H1 (cell line): ENCODE measurements at regions not wholly inside any gene's neighbourhood (a gene's known extent, or its start where the extent isn't known, plus 50 kb on each side); places are given as distances from the start of the nearest gene placed in this dataset.

ENCODE experiments used
- CTCF ChIA-PET: fragments of 300-600 bp; sonication (Branson Sonifier 250); formaldehyde crosslinking; loops from one replicate; lab custom pipeline; 2021; ENCODE audit not compliant: partially characterized antibody; lab: Charles Lee
- POLR2A ChIA-PET: fragments of 300-600 bp; sonication (Branson Sonifier 250); formaldehyde crosslinking; loops from one replicate; lab custom pipeline; 2021; ENCODE audit warnings: inconsistent platforms; ENCODE audit not compliant: partially characterized antibody; lab: Charles Lee
- DNase-seq, 2 experiments: peaks; one replicate each; pipeline versions ENCODE4 v3.0.0 to v3.0.0-alpha.2; 2010 to 2022; ENCODE audit warnings: low spot score in 2 of 2, low read depth in 1 of 2, mixed read lengths in 1 of 2
- FAIRE-seq: peaks from 2 replicates; lab custom pipeline; 2011; peaks lifted over from hg19 to GRCh38; lab: Jason Lieb, UNC
- H2AFZ ChIP-seq: 2 replicates; pipeline ENCODE4 v1.8.1; 2012; ENCODE audit warnings: low read length, inconsistent platforms
- H2AK5ac ChIP-seq: 2 replicates; pipeline ENCODE4 v1.6.1; 2013; ENCODE audit warnings: low read depth, low read length
- H2BK120ac ChIP-seq: replicated peaks from 2 replicates; pipeline ENCODE3; 2013; ENCODE audit warnings: low read depth, low read length, inconsistent platforms
- H2BK12ac ChIP-seq: 2 replicates; pipeline ENCODE4 v1.6.1; 2013; ENCODE audit warnings: low read depth, low read length
- H2BK15ac ChIP-seq: 2 replicates; pipeline ENCODE4 v1.6.1; 2013; ENCODE audit warnings: low read length
- H2BK20ac ChIP-seq: 2 replicates; pipeline ENCODE4 v1.6.1; 2013; ENCODE audit warnings: low read length
- H2BK5ac ChIP-seq: 2 replicates; pipeline ENCODE4 v1.6.1; 2013; ENCODE audit warnings: low read depth, low read length
- H3K14ac ChIP-seq: 2 replicates; pipeline ENCODE4 v1.6.1; 2013; ENCODE audit warnings: inconsistent platforms; ENCODE audit not compliant: insufficient read length
- H3K18ac ChIP-seq: 2 replicates; pipeline ENCODE4 v1.6.1; 2013; ENCODE audit warnings: low read length; ENCODE audit errors: extremely low read depth
- H3K23ac ChIP-seq: 2 replicates; pipeline ENCODE4 v1.6.1; 2013; ENCODE audit warnings: inconsistent platforms; ENCODE audit not compliant: insufficient read length
- H3K23me2 ChIP-seq: 2 replicates; pipeline ENCODE4 v1.6.1; 2013; ENCODE audit warnings: low read depth, low read length
- H3K27ac ChIP-seq: 2 replicates; pipeline ENCODE4 v1.6.1; 2011; ENCODE audit warnings: low read depth, low read length, inconsistent platforms
- H3K27me3 ChIP-seq, 4 experiments: replicated peaks in 1 of 4; 1 replicate in 1 of 4; 2 replicates in 3 of 4; pipeline versions ENCODE4 v1.6.1 to v1.8.1; 2011 to 2013; ENCODE audit warnings: low read length in 3 of 4, mild to moderate bottlenecking in 3 of 4, inconsistent platforms in 2 of 4, mixed read lengths in 2 of 4, moderate library complexity in 1 of 4; ENCODE audit not compliant: control insufficient read depth in 3 of 4, insufficient read depth in 3 of 4; ENCODE audit errors: extremely low read depth in 1 of 4
- H3K36me3 ChIP-seq, 4 experiments: 2 replicates each; pipeline versions ENCODE4 v1.6.1 to v1.8.1; 2011 to 2013; ENCODE audit warnings: mild to moderate bottlenecking in 4 of 4, low read length in 3 of 4, moderate library complexity in 2 of 4, control low read depth in 1 of 4, inconsistent platforms in 1 of 4; ENCODE audit not compliant: insufficient read depth in 4 of 4, control insufficient read depth in 2 of 4
- H3K4ac ChIP-seq: replicated peaks from 2 replicates; pipeline ENCODE3; 2013; ENCODE audit warnings: low read length, low read depth, mixed read lengths, inconsistent platforms; ENCODE audit not compliant: insufficient read length
- H3K4me1 ChIP-seq, 4 experiments: replicated peaks in 1 of 4; 1 replicate in 1 of 4; 2 replicates in 3 of 4; pipeline versions ENCODE4 v1.6.1 to v1.8.1; 2011 to 2013; ENCODE audit warnings: low read length in 3 of 4, inconsistent platforms in 2 of 4, mixed read lengths in 1 of 4; ENCODE audit not compliant: insufficient read depth in 4 of 4, control insufficient read depth in 3 of 4
- H3K4me2 ChIP-seq, 2 experiments: 2 replicates each; pipeline versions ENCODE4 v1.6.1 to v1.8.1; 2011 to 2013; ENCODE audit warnings: low read depth in 2 of 2, low read length in 2 of 2, control low read depth in 1 of 2, inconsistent platforms in 1 of 2, mild to moderate bottlenecking in 1 of 2; ENCODE audit not compliant: insufficient read depth in 1 of 2
- H3K4me3 ChIP-seq, 4 experiments: fragments of 200-600, 300-600 bp in 1 of 4; sonication (generic), shearing (Covaris generic), sonication (Bioruptor Twin) in 1 of 4; 2 replicates each; pipeline versions ENCODE4 v1.5.1 to v1.8.1; 2011 to 2016; ENCODE audit warnings: low read length in 4 of 4, low read depth in 3 of 4, control low read depth in 2 of 4, inconsistent platforms in 2 of 4, mild to moderate bottlenecking in 2 of 4, mixed read lengths in 1 of 4, moderate library complexity in 1 of 4; ENCODE audit not compliant: insufficient read depth in 2 of 4; ENCODE audit errors: extremely low read depth in 1 of 4
- H3K56ac ChIP-seq: replicated peaks from 2 replicates; pipeline ENCODE3; 2013; ENCODE audit warnings: low read depth, mild to moderate bottlenecking, mixed read lengths, low read length, inconsistent platforms; ENCODE audit not compliant: insufficient read length
- H3K79me1 ChIP-seq: 2 replicates; pipeline ENCODE4 v1.6.1; 2013; ENCODE audit warnings: low read depth, low read length, control low read depth
- H3K79me2 ChIP-seq, 2 experiments: 2 replicates each; pipeline versions ENCODE4 v1.6.1 to v1.8.1; 2012 to 2013; ENCODE audit warnings: low read length in 2 of 2, mild to moderate bottlenecking in 2 of 2, inconsistent platforms in 1 of 2; ENCODE audit not compliant: insufficient read depth in 2 of 2, control insufficient read depth in 1 of 2
- H3K9ac ChIP-seq, 4 experiments: replicated peaks in 1 of 4; 1 replicate in 1 of 4; 2 replicates in 3 of 4; pipeline versions ENCODE4 v1.6.1 to v1.8.1; 2011 to 2013; ENCODE audit warnings: low read depth in 3 of 4, low read length in 3 of 4, control low read depth in 2 of 4, mild to moderate bottlenecking in 2 of 4, moderate library complexity in 2 of 4, inconsistent platforms in 1 of 4; ENCODE audit errors: extremely low read depth in 1 of 4
- H3K9me3 ChIP-seq, 2 experiments: 2 replicates each; pipeline versions ENCODE4 v1.6.1 to v1.8.1; 2012 to 2013; ENCODE audit warnings: mild to moderate bottlenecking in 2 of 2, moderate library complexity in 2 of 2, control low read depth in 1 of 2, inconsistent platforms in 1 of 2, low read depth in 1 of 2, low read length in 1 of 2, mixed read lengths in 1 of 2; ENCODE audit not compliant: insufficient read depth in 2 of 2
- H4K20me1 ChIP-seq, 2 experiments: replicated peaks in 1 of 2; 2 replicates each; pipeline versions ENCODE3 to v1.8.1; 2011 to 2013; ENCODE audit warnings: inconsistent platforms in 2 of 2, low read length in 2 of 2, mild to moderate bottlenecking in 1 of 2; ENCODE audit not compliant: insufficient read depth in 2 of 2, control insufficient read depth in 1 of 2
- H4K5ac ChIP-seq: 2 replicates; pipeline ENCODE4 v1.6.1; 2013; ENCODE audit warnings: low read length, low read depth, mixed read lengths, inconsistent platforms; ENCODE audit not compliant: insufficient read length
- H4K8ac ChIP-seq: 2 replicates; pipeline ENCODE4 v1.8.0; 2013; ENCODE audit warnings: mild to moderate bottlenecking, moderate library complexity, low read length, inconsistent platforms; ENCODE audit not compliant: insufficient read depth; ENCODE audit errors: extremely low read depth
- H4K91ac ChIP-seq: replicated peaks from 2 replicates; pipeline ENCODE3; 2013; ENCODE audit warnings: low read length, mixed read lengths, inconsistent platforms; ENCODE audit not compliant: insufficient read length
- BCL11A ChIP-seq, 2 experiments: IDR thresholded peaks; one replicate each; pipeline ENCODE4 v1.6.1; 2011; ENCODE audit warnings: low read depth in 2 of 2, low read length in 2 of 2, mild to moderate bottlenecking in 2 of 2
- CHD2 ChIP-seq: IDR thresholded peaks from 2 replicates; pipeline ENCODE4 v1.6.1; 2012; ENCODE audit warnings: low read length, improper control_type of control experiment
- CREB1 ChIP-seq: IDR thresholded peaks from 2 replicates; pipeline ENCODE4 v1.6.1; 2012; ENCODE audit warnings: inconsistent platforms
- EP300 ChIP-seq, 2 experiments: IDR thresholded peaks; 1 replicate in 1 of 2; 2 replicates in 1 of 2; pipeline ENCODE4 v1.6.1; 2011 to 2012; ENCODE audit warnings: low read depth in 2 of 2, low read length in 2 of 2, mild to moderate bottlenecking in 2 of 2, borderline replicate concordance in 1 of 2, inconsistent platforms in 1 of 2, moderate library complexity in 1 of 2
- GABPA ChIP-seq: IDR thresholded peaks from 2 replicates; pipeline ENCODE4 v1.6.1; 2011; ENCODE audit warnings: mild to moderate bottlenecking, low read length, moderate library complexity, borderline replicate concordance; ENCODE audit not compliant: insufficient read depth
- HDAC2 ChIP-seq, 2 experiments: fragments of 300-600 bp in 1 of 2; sonication (generic) in 1 of 2; IDR thresholded peaks; 2 replicates each; pipeline ENCODE4 v1.6.1; 2011 to 2012; ENCODE audit warnings: low read depth in 2 of 2, low read length in 2 of 2, mild to moderate bottlenecking in 2 of 2, moderate library complexity in 2 of 2, borderline replicate concordance in 1 of 2, inconsistent platforms in 1 of 2
- JUN ChIP-seq: IDR thresholded peaks from 2 replicates; pipeline ENCODE4 v1.6.1; 2011; ENCODE audit warnings: low read depth, mild to moderate bottlenecking, improper control_type of control experiment, low read length
- PHF8 ChIP-seq: fragments of 200-600 bp; sonication (generic); conservative IDR thresholded peaks from 2 replicates; pipeline ENCODE4 v1.7.1; 2012; ENCODE audit warnings: low read depth, mild to moderate bottlenecking, inconsistent platforms, low read length, moderate library complexity
- SP1 ChIP-seq: IDR thresholded peaks from 2 replicates; pipeline ENCODE4 v1.6.1; 2011; ENCODE audit warnings: low read depth, low read length
- SP4 ChIP-seq: IDR thresholded peaks from 2 replicates; pipeline ENCODE4 v1.6.1; 2012; ENCODE audit warnings: low read length, inconsistent platforms
- WGBS, 2 experiments: shearing (Covaris generic) in 1 of 2; methylation state at CpG; one replicate each; pipeline versions ENCODE4 v1.1.6 to v1.1.7; 2013 to 2015; ENCODE audit warnings: low lambda C conversion rate in 2 of 2, mixed read lengths in 2 of 2, inconsistent platforms in 1 of 2, low coverage in 1 of 2, missing lambda C conversion rate in 1 of 2; ENCODE audit not compliant: insufficient replicate concordance in 2 of 2, insufficient coverage in 1 of 2, insufficient read length in 1 of 2; ENCODE audit errors: extremely low coverage in 1 of 2, missing lambda C conversion rate in 1 of 2; 5-methylcytosine and 5-hydroxymethylcytosine counted together
- TF ChIP-seq, protein P1 (sequence below): IDR thresholded peaks from 2 replicates; pipeline ENCODE4 v1.6.1; 2012; ENCODE audit warnings: low read length, inconsistent platforms
- TF ChIP-seq, protein P2 (sequence below): IDR thresholded peaks from 2 replicates; pipeline ENCODE4 v1.6.1; 2012; ENCODE audit warnings: inconsistent platforms

DNA sequence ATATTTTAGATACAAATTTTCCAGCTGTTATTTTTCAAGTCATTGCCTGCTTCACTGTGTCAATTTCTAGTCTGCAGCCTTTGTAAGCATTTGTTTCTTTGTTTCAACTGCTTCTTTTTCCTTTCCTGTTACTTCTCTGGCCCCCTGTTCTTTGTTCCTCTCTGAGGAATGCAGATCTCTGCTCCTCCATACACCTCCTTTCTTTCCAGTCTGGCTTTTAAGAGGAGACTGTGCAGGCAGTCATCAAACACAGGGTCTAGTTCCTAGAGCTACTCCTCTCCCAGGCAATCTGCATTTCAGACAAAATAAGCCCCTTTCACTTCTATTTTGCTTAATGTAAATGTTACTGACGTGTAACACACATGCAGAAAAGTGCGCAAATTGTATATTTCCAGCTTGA, 502.9 kb downstream of the PDCD6IP start:
- Histone ChIP-seq H3K9ac (no peak overlapping the region), H2AK5ac (no peak overlapping the region), H2BK12ac (no peak overlapping the region), H3K4me2 (no peak overlapping the region; a peak in 1 of 4 replicates), H3K23me2 (no peaks in the 10 kb centered on the region), H3K4me1 (peaks cover 0 to 8% (median 4%) of the 10 kb centered on the region in 4 experiments; a peak in 5 of 7 replicates), H4K20me1 (no peaks in the 10 kb centered on the region), H3K79me1 (no peaks in the 10 kb centered on the region), H3K27ac (no peak overlapping the region), H3K36me3 (no peaks in the 10 kb centered on the region), H3K9me3 (no peaks in the 10 kb centered on the region), H4K8ac (no peak overlapping the region), H3K79me2 (no peaks in the 10 kb centered on the region), H2BK5ac (no peak overlapping the region), H2AFZ (no peak overlapping the region), H3K23ac (no peak overlapping the region), H3K27me3 (no peaks in the 10 kb centered on the region; a peak in 2 of 7 replicates), H3K4me3 (no peak overlapping the region), H3K18ac (no peak overlapping the region), H2BK20ac (no peak overlapping the region), H4K91ac (no peak overlapping the region), H3K4ac (no peak overlapping the region), H3K14ac (no peak overlapping the region), H2BK15ac (no peak overlapping the region), H4K5ac (no peak overlapping the region), H3K56ac (no peak overlapping the region), H2BK120ac (no peak overlapping the region)
- ChIA-PET POLR2A (no interaction called here), CTCF (interaction anchor here (1.0 to 2.3 kb wide), 3 partner anchors 14 to 41 kb away, joined by 3 to 11 read pairs (median 3); no protein-coding TSS in a partner anchor)
- DNase-seq (no peak), FAIRE-seq (no peak)
- 88% methylated on average over 2 of the region's 2 CpGs; no CpG with 5 or more reads in 1 of the 2 experiments for WGBS, 2 experiments
- TF ChIP-seq, protein P1, sequence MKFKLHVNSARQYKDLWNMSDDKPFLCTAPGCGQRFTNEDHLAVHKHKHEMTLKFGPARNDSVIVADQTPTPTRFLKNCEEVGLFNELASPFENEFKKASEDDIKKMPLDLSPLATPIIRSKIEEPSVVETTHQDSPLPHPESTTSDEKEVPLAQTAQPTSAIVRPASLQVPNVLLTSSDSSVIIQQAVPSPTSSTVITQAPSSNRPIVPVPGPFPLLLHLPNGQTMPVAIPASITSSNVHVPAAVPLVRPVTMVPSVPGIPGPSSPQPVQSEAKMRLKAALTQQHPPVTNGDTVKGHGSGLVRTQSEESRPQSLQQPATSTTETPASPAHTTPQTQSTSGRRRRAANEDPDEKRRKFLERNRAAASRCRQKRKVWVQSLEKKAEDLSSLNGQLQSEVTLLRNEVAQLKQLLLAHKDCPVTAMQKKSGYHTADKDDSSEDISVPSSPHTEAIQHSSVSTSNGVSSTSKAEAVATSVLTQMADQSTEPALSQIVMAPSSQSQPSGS = no peak
- no peak for TF ChIP-seq BCL11A (IDR thresholded peaks at IDR 0.05; ENCODE audit: low read depth in 2 of 2, low read length in 2 of 2)
- TF ChIP-seq GABPA = no peak
- no peak for TF ChIP-seq EP300 (IDR thresholded peaks at IDR 0.05; ENCODE audit: borderline replicate concordance in 1 of 2, low read depth in 2 of 2, low read length in 2 of 2)
- TF ChIP-seq CREB1 = no peak
- no peak for TF ChIP-seq PHF8
- TF ChIP-seq CHD2 = no peak
- TF ChIP-seq, protein P2, sequence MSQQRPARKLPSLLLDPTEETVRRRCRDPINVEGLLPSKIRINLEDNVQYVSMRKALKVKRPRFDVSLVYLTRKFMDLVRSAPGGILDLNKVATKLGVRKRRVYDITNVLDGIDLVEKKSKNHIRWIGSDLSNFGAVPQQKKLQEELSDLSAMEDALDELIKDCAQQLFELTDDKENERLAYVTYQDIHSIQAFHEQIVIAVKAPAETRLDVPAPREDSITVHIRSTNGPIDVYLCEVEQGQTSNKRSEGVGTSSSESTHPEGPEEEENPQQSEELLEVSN = no peak
- TF ChIP-seq HDAC2 (IDR thresholded peaks at IDR 0.05; ENCODE audit: borderline replicate concordance in 1 of 2, low read depth in 2 of 2, low read length in 2 of 2) = no peak
- TF ChIP-seq JUN = no peak
- no peak for TF ChIP-seq SP4
- no peak for TF ChIP-seq SP1
